ENCODE measurements at regions not wholly inside any gene's neighbourhood (a gene's known extent, or its start where the extent isn't known, plus 50 kb on each side); places are given as distances from the start of the nearest gene placed in this dataset.
"Not testable (repeated sequence)": the region's sequence is repeated elsewhere in the genome, so short reads cannot be mapped to it uniquely, and the experiment has no call there.

DNA sequence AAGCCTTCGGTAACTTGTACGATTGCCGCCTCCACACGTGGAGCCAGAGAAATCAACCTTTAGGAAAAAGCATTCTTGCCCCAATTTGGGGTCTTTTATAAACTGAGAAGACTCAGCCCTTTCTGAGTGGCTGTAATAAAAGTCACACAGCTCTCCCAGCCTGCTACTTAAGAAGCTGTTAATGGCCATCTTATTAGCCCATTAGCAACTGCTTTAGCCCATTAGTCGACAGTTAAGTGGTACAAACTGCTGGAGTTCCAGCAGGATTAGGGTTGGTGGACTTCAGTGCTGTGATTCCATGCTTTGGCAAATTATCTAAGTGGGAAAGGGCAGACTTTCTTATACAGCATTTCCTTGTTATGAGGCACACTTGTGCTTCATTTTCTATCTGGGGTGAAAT, 461.3 kb downstream of the RPS6KC1 start:
- H4K20me1 ChIP-seq (ENCODE audit: low read depth) = no peaks in the 10 kb centered on the region
- no peaks in the 10 kb centered on the region for H3K36me3 ChIP-seq
- H3K4me2 ChIP-seq = no peak overlapping the region
- no peaks in the 10 kb centered on the region for H3F3A ChIP-seq (ENCODE audit: low read depth)
- TF ChIP-seq EZH2 (IDR thresholded peaks at IDR 0.05) (no peak), EZH2phosphoT487 (IDR thresholded peaks at IDR 0.05) (no peak), CTCF (IDR thresholded peaks at IDR 0.05) (no peak)
- H3K4me1 Mint-ChIP-seq = no peaks in the 10 kb centered on the region
- no peaks in the 10 kb centered on the region for H3K79me2 ChIP-seq (ENCODE audit: low read depth)
- peaks cover 5% of the 10 kb centered on the region for H3K27me3 Mint-ChIP-seq (ENCODE audit: insufficient read depth, low read depth)
- peak; percentile 29 for DNase-seq (ENCODE audit: low spot score)
- no peak overlapping the region for H3K9ac ChIP-seq
- H3K4me1 ChIP-seq = no peaks in the 10 kb centered on the region
- H3K27ac Mint-ChIP-seq = no peak overlapping the region
- H3K4me3 Mint-ChIP-seq = no peak overlapping the region
- H3K9me3 Mint-ChIP-seq = peaks cover 3% of the 10 kb centered on the region
- H3K9me3 ChIP-seq (ENCODE audit: low read depth) = no peaks in the 10 kb centered on the region
- no peaks in the 10 kb centered on the region for H3K27me3 ChIP-seq
- no peak overlapping the region for H3K27ac ChIP-seq
- H3K36me3 Mint-ChIP-seq = no peaks in the 10 kb centered on the region
- H2AFZ ChIP-seq (replicated peaks) = no peak overlapping the region
- H3K4me3 ChIP-seq = no peak overlapping the region

DNA sequence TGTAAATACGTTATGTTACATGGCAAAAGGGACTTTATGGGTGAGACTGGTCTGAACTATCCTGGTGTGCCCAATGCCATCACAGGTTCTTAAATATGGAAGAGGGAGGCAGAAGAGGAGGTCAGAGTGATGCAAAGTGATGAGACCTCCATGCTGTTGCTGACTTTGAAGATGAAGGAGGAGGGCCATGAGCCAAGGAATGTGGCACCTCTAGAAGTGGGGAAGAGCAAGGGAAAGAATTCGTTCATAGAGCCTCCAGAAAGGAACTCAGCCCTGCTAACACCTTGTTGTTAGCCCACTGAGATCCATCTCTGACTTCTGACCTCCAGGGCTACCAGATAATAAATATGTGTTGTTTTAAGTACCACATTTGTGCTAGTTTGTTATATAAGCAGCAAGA, 462.0 kb downstream of the RPS6KC1 start:
- no peaks in the 10 kb centered on the region for H4K20me1 ChIP-seq (ENCODE audit: low read depth)
- no peak overlapping the region for H3K27ac Mint-ChIP-seq
- H3K9me3 Mint-ChIP-seq = peaks cover 3% of the 10 kb centered on the region
- H3K4me3 Mint-ChIP-seq = no peak overlapping the region
- H3K4me1 ChIP-seq = no peaks in the 10 kb centered on the region
- H3K4me2 ChIP-seq = no peak overlapping the region
- no peaks in the 10 kb centered on the region for H3F3A ChIP-seq (ENCODE audit: low read depth)
- H3K36me3 ChIP-seq = no peaks in the 10 kb centered on the region
- H3K4me3 ChIP-seq = no peak overlapping the region
- H3K9ac ChIP-seq = no peak overlapping the region
- no peaks in the 10 kb centered on the region for H3K4me1 Mint-ChIP-seq
- H3K79me2 ChIP-seq (ENCODE audit: low read depth) = no peaks in the 10 kb centered on the region
- no peak overlapping the region for H3K27ac ChIP-seq
- peaks cover 5% of the 10 kb centered on the region for H3K27me3 Mint-ChIP-seq (ENCODE audit: insufficient read depth, low read depth)
- no peaks in the 10 kb centered on the region for H3K36me3 Mint-ChIP-seq
- DNase-seq (ENCODE audit: low spot score) = no peak
- H3K27me3 ChIP-seq = no peaks in the 10 kb centered on the region
- no peak for TF ChIP-seq EZH2phosphoT487 (IDR thresholded peaks at IDR 0.05)
- TF ChIP-seq EZH2 (IDR thresholded peaks at IDR 0.05) = no peak
- no peak for TF ChIP-seq CTCF (IDR thresholded peaks at IDR 0.05)
- no peak overlapping the region for H2AFZ ChIP-seq (replicated peaks)
- no peaks in the 10 kb centered on the region for H3K9me3 ChIP-seq (ENCODE audit: low read depth)

DNA sequence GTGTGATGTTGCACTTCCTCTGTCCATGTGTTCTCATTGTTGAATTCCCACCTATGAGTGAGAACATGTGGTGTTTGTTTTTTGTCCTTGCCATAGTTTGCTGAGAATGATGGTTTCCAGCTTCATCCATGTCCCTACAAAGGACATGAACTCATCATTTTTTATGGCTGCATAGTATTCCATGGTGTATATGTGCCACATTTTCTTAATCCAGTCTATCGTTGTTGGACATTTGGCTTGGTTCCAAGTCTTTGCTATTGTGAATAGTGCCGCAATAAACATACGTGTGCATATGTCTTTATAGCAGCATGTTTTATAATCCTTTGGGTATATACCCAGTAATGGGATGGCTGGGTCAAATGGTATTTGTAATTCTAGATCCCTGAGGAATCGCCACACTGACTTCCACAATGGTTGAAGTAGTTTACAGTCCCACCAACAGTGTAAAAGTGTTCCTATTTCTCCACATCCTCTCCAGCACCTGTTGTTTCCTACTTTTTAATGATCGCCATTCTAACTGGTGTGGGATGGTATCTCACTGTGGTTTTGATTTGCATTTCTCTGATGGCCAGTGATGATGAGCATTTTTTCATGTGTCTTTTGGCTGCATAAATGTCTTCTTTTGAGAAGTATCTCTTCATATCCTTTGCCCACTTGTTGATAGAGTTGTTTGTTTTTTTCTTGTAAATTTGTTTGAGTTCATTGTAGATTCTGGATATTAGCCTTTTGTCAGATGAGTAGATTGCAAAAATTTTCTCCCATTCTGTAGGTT, 463.6 kb downstream of the RPS6KC1 start:
- not testable (repeated sequence) for H3K4me1 ChIP-seq

GRCh38 chr1:213519098-213519497, 468.1 kb downstream of the RPS6KC1 start:
- H3K36me3 Mint-ChIP-seq = no peaks in the 10 kb centered on the region
- Histone ChIP-seq H4K20me1 (ENCODE audit: low read depth) (no peaks in the 10 kb centered on the region), H3K4me1 (no peaks in the 10 kb centered on the region), H3K27me3 (no peaks in the 10 kb centered on the region), H3K36me3 (no peaks in the 10 kb centered on the region), H3K79me2 (ENCODE audit: low read depth) (no peaks in the 10 kb centered on the region), H3K9me3 (ENCODE audit: low read depth) (no peaks in the 10 kb centered on the region), H3K27ac (no peak overlapping the region), H2AFZ (replicated peaks) (no peak overlapping the region), H3K4me2 (no peak overlapping the region), H3K9ac (no peak overlapping the region), H3K4me3 (no peak overlapping the region), H3F3A (ENCODE audit: low read depth) (no peaks in the 10 kb centered on the region)
- H3K27ac Mint-ChIP-seq = no peak overlapping the region
- H3K4me1 Mint-ChIP-seq = peaks cover 7% of the 10 kb centered on the region
- no peak overlapping the region for H3K4me3 Mint-ChIP-seq
- H3K27me3 Mint-ChIP-seq (ENCODE audit: insufficient read depth, low read depth) = no peaks in the 10 kb centered on the region
- TF ChIP-seq EZH2 (IDR thresholded peaks at IDR 0.05) = no peak
- no peak for DNase-seq (ENCODE audit: low spot score)
- H3K9me3 Mint-ChIP-seq = peaks cover 10% of the 10 kb centered on the region

More for the DNA sequence above, 463.6 kb downstream of the RPS6KC1 start:
- H3K9me3 Mint-ChIP-seq; H3K4me3 Mint-ChIP-seq; H3K27ac Mint-ChIP-seq; H3F3A ChIP-seq (ENCODE audit: low read depth); H3K27me3 ChIP-seq; H3K4me1 Mint-ChIP-seq; H3K4me2 ChIP-seq; H3K36me3 Mint-ChIP-seq; H3K36me3 ChIP-seq; H3K27me3 Mint-ChIP-seq (ENCODE audit: insufficient read depth, low read depth); H3K27ac ChIP-seq; H3K79me2 ChIP-seq (ENCODE audit: low read depth); H2AFZ ChIP-seq (replicated peaks); DNase-seq (ENCODE audit: low spot score); H3K4me3 ChIP-seq; H3K9me3 ChIP-seq (ENCODE audit: low read depth); H4K20me1 ChIP-seq (ENCODE audit: low read depth); H3K9ac ChIP-seq: not testable (repeated sequence)

Measured in neural progenitor cell (in vitro differentiated cells).